ENCODE measurements at regions not wholly inside any gene's neighbourhood (a gene's known extent, or its start where the extent isn't known, plus 50 kb on each side); places are given as distances from the start of the nearest gene placed in this dataset.
"Not testable (repeated sequence)": the region's sequence is repeated elsewhere in the genome, so short reads cannot be mapped to it uniquely, and the experiment has no call there.

DNA sequence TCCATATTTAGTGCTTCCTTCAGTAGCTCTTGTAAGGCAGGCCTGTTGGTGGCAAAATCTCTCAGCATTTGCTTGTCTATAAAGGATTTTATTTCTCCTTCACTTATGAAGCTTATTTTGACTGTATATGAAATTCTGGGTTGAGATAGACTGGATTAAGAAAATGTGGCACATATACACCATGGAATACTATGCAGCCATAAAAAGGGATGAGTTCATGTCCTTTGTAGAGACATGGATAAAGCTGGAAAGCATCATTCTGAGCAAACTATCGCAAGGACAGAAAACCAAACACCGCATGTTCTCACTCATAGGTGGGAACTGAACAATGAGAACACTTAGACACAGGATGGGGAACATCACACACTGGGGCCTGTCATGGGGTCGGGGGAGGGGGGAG, 73.1 kb downstream of the ADCYAP1 start:
- not testable (repeated sequence) for DNase-seq (ENCODE audit: extremely low spot score, unreplicated experiment); H3K9me3 Mint-ChIP-seq; H3K27ac Mint-ChIP-seq; H3K4me1 Mint-ChIP-seq (ENCODE audit: unreplicated experiment); H3K27me3 Mint-ChIP-seq; H3K36me3 Mint-ChIP-seq
- peak overlapping the region; percentile 91 for H3K4me3 Mint-ChIP-seq

DNA sequence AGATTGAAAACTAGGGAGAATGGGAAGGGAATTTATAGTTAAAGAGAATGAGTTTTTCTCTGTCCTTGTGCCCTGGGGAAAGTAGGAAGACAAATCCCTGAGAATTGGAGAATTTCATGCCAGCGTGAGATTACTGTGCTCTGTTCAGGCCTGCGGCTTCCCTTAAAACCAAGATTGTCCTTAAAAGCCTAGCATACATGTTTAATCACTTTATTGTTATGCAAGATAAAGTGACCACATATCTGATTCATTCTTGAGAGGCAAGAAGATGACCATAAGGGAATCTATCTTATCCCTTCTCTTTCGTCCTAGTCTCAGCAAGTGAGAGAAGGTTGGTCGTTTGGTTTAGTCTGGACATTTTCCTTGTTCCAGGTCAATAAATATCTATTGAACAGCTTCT, 75.9 kb downstream of the ADCYAP1 start:
- Mint-ChIP-seq H3K9me3 (peaks cover 5% of the 10 kb centered on the region), H3K27ac (no peak overlapping the region), H3K27me3 (no peaks in the 10 kb centered on the region), H3K4me3 (no peak overlapping the region), H3K4me1 (ENCODE audit: unreplicated experiment) (no peaks in the 10 kb centered on the region), H3K36me3 (peaks cover 9% of the 10 kb centered on the region)
- DNase-seq (ENCODE audit: extremely low spot score, unreplicated experiment): no peak
- TF ChIP-seq, protein P1, sequence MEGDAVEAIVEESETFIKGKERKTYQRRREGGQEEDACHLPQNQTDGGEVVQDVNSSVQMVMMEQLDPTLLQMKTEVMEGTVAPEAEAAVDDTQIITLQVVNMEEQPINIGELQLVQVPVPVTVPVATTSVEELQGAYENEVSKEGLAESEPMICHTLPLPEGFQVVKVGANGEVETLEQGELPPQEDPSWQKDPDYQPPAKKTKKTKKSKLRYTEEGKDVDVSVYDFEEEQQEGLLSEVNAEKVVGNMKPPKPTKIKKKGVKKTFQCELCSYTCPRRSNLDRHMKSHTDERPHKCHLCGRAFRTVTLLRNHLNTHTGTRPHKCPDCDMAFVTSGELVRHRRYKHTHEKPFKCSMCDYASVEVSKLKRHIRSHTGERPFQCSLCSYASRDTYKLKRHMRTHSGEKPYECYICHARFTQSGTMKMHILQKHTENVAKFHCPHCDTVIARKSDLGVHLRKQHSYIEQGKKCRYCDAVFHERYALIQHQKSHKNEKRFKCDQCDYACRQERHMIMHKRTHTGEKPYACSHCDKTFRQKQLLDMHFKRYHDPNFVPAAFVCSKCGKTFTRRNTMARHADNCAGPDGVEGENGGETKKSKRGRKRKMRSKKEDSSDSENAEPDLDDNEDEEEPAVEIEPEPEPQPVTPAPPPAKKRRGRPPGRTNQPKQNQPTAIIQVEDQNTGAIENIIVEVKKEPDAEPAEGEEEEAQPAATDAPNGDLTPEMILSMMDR (conservative IDR thresholded peaks at IDR 0.05): no peak

DNA sequence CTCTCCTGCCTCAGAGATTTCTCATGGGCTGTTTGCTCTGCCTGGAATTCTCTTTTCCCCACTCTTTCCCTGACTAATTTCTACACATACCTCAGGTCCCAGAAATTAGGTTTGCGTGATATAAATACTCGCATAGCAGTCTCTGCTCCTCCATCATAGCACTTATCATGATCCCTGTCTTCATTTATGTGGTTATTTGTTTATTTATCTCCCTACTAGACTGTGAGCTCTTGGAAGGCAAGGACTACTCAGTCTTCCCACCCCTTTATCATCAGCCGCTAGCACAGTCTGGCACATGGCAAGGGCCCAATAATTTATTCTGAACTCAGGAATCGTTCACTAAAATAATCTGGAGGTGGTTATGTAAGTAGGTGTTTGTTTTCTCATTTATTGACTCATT, 79.3 kb downstream of the ADCYAP1 start:
- no peak overlapping the region for H3K4me3 Mint-ChIP-seq
- H3K9me3 Mint-ChIP-seq: no peaks in the 10 kb centered on the region
- H3K4me1 Mint-ChIP-seq (ENCODE audit: unreplicated experiment): no peaks in the 10 kb centered on the region
- no peak overlapping the region for H3K27ac Mint-ChIP-seq
- DNase-seq (ENCODE audit: extremely low spot score, unreplicated experiment): no peak
- TF ChIP-seq, protein P1 (conservative IDR thresholded peaks at IDR 0.05): no peak
- H3K27me3 Mint-ChIP-seq: no peaks in the 10 kb centered on the region
- H3K36me3 Mint-ChIP-seq: no peaks in the 10 kb centered on the region

DNA sequence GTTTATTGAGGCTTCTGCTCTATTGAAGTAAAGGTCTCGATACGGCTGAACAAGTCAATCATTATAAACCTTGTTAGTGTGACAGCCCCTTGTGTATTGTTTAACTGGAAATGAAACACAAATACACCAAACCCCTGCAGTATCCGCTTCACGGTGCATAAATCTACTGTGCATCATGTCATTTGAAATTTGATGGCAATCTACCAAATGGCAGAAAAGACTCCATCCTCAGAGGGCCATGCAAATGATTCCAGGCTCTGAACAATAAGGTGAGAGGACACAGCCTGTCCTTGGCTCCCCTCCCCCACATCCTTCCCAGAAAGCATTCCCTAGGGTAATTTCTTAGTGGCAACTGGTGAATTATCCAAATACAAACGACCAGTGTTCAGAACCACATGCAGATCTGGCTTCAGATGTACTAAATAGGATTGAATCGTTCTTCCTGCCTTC, 80.6 kb downstream of the ADCYAP1 start:
- H3K9me3 Mint-ChIP-seq: no peaks in the 10 kb centered on the region
- no peaks in the 10 kb centered on the region for H3K36me3 Mint-ChIP-seq
- H3K4me3 Mint-ChIP-seq: no peak overlapping the region
- no peaks in the 10 kb centered on the region for H3K4me1 Mint-ChIP-seq (ENCODE audit: unreplicated experiment)
- H3K27ac Mint-ChIP-seq: no peak overlapping the region
- TF ChIP-seq, protein P1 (conservative IDR thresholded peaks at IDR 0.05): no peak
- DNase-seq (ENCODE audit: extremely low spot score, unreplicated experiment): no peak
- H3K27me3 Mint-ChIP-seq: no peaks in the 10 kb centered on the region

DNA sequence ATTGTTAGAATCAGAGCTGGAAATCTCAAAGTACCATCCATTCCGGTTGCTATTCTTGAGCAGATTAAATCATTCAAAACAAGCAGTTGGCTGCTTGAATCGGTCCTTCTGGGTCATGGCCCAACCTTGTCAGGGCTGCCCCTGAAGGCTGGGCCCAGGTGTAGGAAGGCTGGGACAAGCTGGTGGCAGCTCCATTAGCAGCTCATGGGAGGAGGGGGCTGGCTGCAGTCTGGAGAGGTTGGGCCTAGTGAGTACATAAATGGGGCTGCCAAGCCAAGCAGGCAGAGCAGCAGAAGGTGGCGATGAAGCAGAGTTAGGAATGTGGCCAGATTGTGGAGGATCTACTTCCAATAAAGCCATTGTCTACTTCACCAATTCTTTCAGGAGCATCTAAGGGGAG, 81.4 kb downstream of the ADCYAP1 start:
- H3K36me3 Mint-ChIP-seq: no peaks in the 10 kb centered on the region
- no peaks in the 10 kb centered on the region for H3K27me3 Mint-ChIP-seq
- no peaks in the 10 kb centered on the region for H3K9me3 Mint-ChIP-seq
- no peaks in the 10 kb centered on the region for H3K4me1 Mint-ChIP-seq (ENCODE audit: unreplicated experiment)
- H3K4me3 Mint-ChIP-seq: no peak overlapping the region
- no peak for DNase-seq (ENCODE audit: extremely low spot score, unreplicated experiment)
- no peak overlapping the region for H3K27ac Mint-ChIP-seq
- TF ChIP-seq, protein P1 (conservative IDR thresholded peaks at IDR 0.05): no peak

DNA sequence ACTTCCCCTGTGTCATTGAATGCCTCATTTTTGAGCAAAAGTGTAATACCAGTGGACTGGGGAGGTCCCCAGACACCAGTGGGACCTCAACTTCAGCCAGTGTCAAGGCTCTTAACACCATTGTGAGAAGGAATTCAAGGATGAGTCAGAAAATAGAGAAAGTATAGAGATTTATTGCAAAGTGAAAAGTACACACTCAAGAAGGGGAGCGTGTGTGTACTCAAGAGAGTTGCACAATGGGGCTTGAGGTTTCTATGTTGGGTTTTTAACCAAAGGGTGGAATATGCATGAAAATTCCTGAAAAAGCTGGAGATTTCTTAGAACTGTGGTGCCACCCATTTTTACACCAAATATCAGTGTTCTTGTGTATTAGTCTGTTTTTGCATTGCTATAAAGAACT, 81.9 kb downstream of the ADCYAP1 start:
- Mint-ChIP-seq H3K27ac (no peak overlapping the region), H3K9me3 (no peaks in the 10 kb centered on the region), H3K27me3 (no peaks in the 10 kb centered on the region), H3K36me3 (no peaks in the 10 kb centered on the region), H3K4me3 (no peak overlapping the region), H3K4me1 (ENCODE audit: unreplicated experiment) (no peaks in the 10 kb centered on the region)
- no peak for DNase-seq (ENCODE audit: extremely low spot score, unreplicated experiment)
- TF ChIP-seq, protein P1 (conservative IDR thresholded peaks at IDR 0.05): no peak
